Upper lobe of left lung (tissue), 6 donors: ENCODE measurements at regions not wholly inside any gene's neighbourhood (a gene's known extent, or its start where the extent isn't known, plus 50 kb on each side); places are given as distances from the start of the nearest gene placed in this dataset.

Experiments
- ATAC-seq, 2 donors: fragments of 200-7000 bp; cut with Tn5 transposase; one replicate each; pipeline ENCODE4 v1.9.1; 2022; ENCODE audit warnings: mild to moderate bottlenecking in 2 of 2, moderate library complexity in 2 of 2; ENCODE audit not compliant: low FRiP score in 2 of 2
- DNase-seq, 2 donors: peaks; one replicate each; pipeline ENCODE4 v3.0.0-alpha.2; 2019 to 2020
- H3K27ac ChIP-seq, 4 donors: fragments of 200-600 bp; sonication (generic); one replicate each; pipeline ENCODE4 v1.5.1; 2016 to 2019
- H3K27me3 ChIP-seq, 4 donors: fragments of 200-600 bp; sonication (generic); one replicate each; pipeline ENCODE4 v1.5.1; 2017 to 2019
- H3K36me3 ChIP-seq, 4 donors: fragments of 200-600 bp; sonication (generic); one replicate each; pipeline ENCODE4 v1.5.1; 2016 to 2019
- H3K4me1 ChIP-seq, 4 donors: fragments of 200-600 bp; sonication (generic); one replicate each; pipeline ENCODE4 v1.5.1; 2018 to 2019
- H3K4me3 ChIP-seq, 4 donors: fragments of 200-600 bp; sonication (generic); one replicate each; pipeline ENCODE4 v1.5.1; 2017 to 2019; ENCODE audit warnings: mild to moderate bottlenecking in 2 of 4, moderate library complexity in 1 of 4
- H3K9me3 ChIP-seq, 4 donors: fragments of 200-600 bp; sonication (generic); one replicate each; pipeline ENCODE4 v1.5.1; 2018 to 2019
- CTCF ChIP-seq, 6 experiments: fragments of 450-650 bp in 4 of 6; fragments of 200-600 bp in 2 of 6; sonication (generic) in 2 of 6; IDR thresholded peaks; one replicate each; pipeline ENCODE4 v1.5.1; 2016 to 2019; ENCODE audit warnings: antibody characterized with exemption in 6 of 6
- EP300 ChIP-seq, 4 donors: sonication (generic); formaldehyde crosslinking; IDR thresholded peaks; one replicate each; pipeline ENCODE4 v1.5.1; 2017; ENCODE audit warnings: antibody characterized with exemption in 4 of 4, control low read depth in 2 of 4
- POLR2A ChIP-seq, 4 donors: fragments of 450-650 bp; IDR thresholded peaks; one replicate each; pipeline ENCODE4 v1.5.1; 2016 to 2017; ENCODE audit warnings: antibody characterized with exemption in 4 of 4, mild to moderate bottlenecking in 2 of 4
- POLR2AphosphoS5 ChIP-seq, 2 donors: sonication (generic); formaldehyde crosslinking; IDR thresholded peaks; one replicate each; pipeline ENCODE4 v1.5.1; 2017; ENCODE audit warnings: antibody characterized with exemption in 2 of 2
- WGBS, 2 donors: methylation state at CpG; one replicate each; pipeline ENCODE4 v1.1.5; 2017 to 2018; 5-methylcytosine and 5-hydroxymethylcytosine counted together
- donor health status: DM: no; HTN: no; CAD: no; lungs with moderate emphysema.
- donor health status: DM: no; HTN: yes; CAD: no; lungs with severe emphysema.

- no peaks in the 10 kb centered on the region for H3K36me3 ChIP-seq
- peaks cover 0 to 4% (median under 1%) of the 10 kb centered on the region in 4 donors for H3K4me1 ChIP-seq
- DNase-seq (no peak), ATAC-seq (no peak)
- no peaks in the 10 kb centered on the region for H3K27me3 ChIP-seq
- H3K27ac ChIP-seq = no peak overlapping the region
- no peaks in the 10 kb centered on the region for H3K9me3 ChIP-seq
- no peak overlapping the region for H3K4me3 ChIP-seq
- WGBS, 2 donors = 90 to 94% methylated on average over 8 of the region's 8 CpGs
- TF ChIP-seq EP300 (IDR thresholded peaks at IDR 0.05) = no peak
- no peak for TF ChIP-seq POLR2AphosphoS5 (IDR thresholded peaks at IDR 0.05)
- no peak for TF ChIP-seq POLR2A (IDR thresholded peaks at IDR 0.05)
- TF ChIP-seq CTCF (IDR thresholded peaks at IDR 0.05) = no peak
These were observed 50.7 kb upstream of the NOCT start for GRCh38 chr4:138964716-138965426.

- Histone ChIP-seq H3K27ac (no peak overlapping the region), H3K9me3 (no peaks in the 10 kb centered on the region), H3K4me3 (no peak overlapping the region), H3K27me3 (no peaks in the 10 kb centered on the region), H3K36me3 (no peaks in the 10 kb centered on the region), H3K4me1 (peaks cover 0 to 14% (median 7%) of the 10 kb centered on the region in 4 donors)
- WGBS, 2 donors = 53 to 59% methylated on average over 4 of the region's 4 CpGs
- no peak for ATAC-seq
- DNase-seq = no peak
- TF ChIP-seq CTCF (IDR thresholded peaks at IDR 0.05) (no peak), POLR2A (IDR thresholded peaks at IDR 0.05) (no peak), POLR2AphosphoS5 (IDR thresholded peaks at IDR 0.05) (no peak), EP300 (IDR thresholded peaks at IDR 0.05) (no peak)
These were observed 52.2 kb upstream of the NOCT start for GRCh38 chr4:138963412-138963811.

GRCh38 chr4:138961664-138962063 lies 53.9 kb upstream of the NOCT start:
- no peak for DNase-seq
- peaks cover 0 to 16% (median 9%) of the 10 kb centered on the region in 4 donors for H3K4me1 ChIP-seq
- H3K9me3 ChIP-seq = no peaks in the 10 kb centered on the region
- H3K27ac ChIP-seq = no peak overlapping the region
- H3K4me3 ChIP-seq = no peak overlapping the region
- H3K27me3 ChIP-seq = no peaks in the 10 kb centered on the region
- 76 to 83% methylated on average over 1 of the region's 1 CpG for whole genome bisulfite sequencing, 2 donors
- no peak for ATAC-seq
- H3K36me3 ChIP-seq = no peaks in the 10 kb centered on the region
- TF ChIP-seq POLR2A (IDR thresholded peaks at IDR 0.05) (no peak), EP300 (IDR thresholded peaks at IDR 0.05) (no peak), CTCF (IDR thresholded peaks at IDR 0.05) (no peak), POLR2AphosphoS5 (IDR thresholded peaks at IDR 0.05) (no peak)

- Histone ChIP-seq H3K36me3 (no peaks in the 10 kb centered on the region), H3K27me3 (no peaks in the 10 kb centered on the region), H3K9me3 (no peaks in the 10 kb centered on the region), H3K27ac (no peak overlapping the region), H3K4me3 (no peak overlapping the region), H3K4me1 (peaks cover 0 to 16% (median 9%) of the 10 kb centered on the region in 4 donors)
- DNase-seq (no peak), ATAC-seq (no peak)
- WGBS, 2 donors = 88 to 89% methylated on average over 5 of the region's 5 CpGs
- TF ChIP-seq EP300 (IDR thresholded peaks at IDR 0.05) (no peak), POLR2A (IDR thresholded peaks at IDR 0.05) (no peak), POLR2AphosphoS5 (IDR thresholded peaks at IDR 0.05) (no peak), CTCF (IDR thresholded peaks at IDR 0.05) (no peak)
These were observed 54.5 kb upstream of the NOCT start for GRCh38 chr4:138961129-138961528.

GRCh38 chr4:138960175-138960710 lies 55.3 kb upstream of the NOCT start:
- ATAC-seq (no peak), DNase-seq (no peak)

More at GRCh38 chr4:138960175-138960710, 55.3 kb upstream of the NOCT start:
- Histone ChIP-seq H3K27me3 (no peaks in the 10 kb centered on the region), H3K4me3 (no peak overlapping the region), H3K36me3 (no peaks in the 10 kb centered on the region), H3K9me3 (no peaks in the 10 kb centered on the region), H3K27ac (no peak overlapping the region), H3K4me1 (peaks cover 0 to 16% (median 9%) of the 10 kb centered on the region in 4 donors)
- TF ChIP-seq POLR2AphosphoS5 (IDR thresholded peaks at IDR 0.05) = no peak
- WGBS, 2 donors = 57 to 58% methylated on average over 4 of the region's 4 CpGs
